ENCODE measurements at regions not wholly inside any gene's neighbourhood (a gene's known extent, or its start where the extent isn't known, plus 50 kb on each side); places are given as distances from the start of the nearest gene placed in this dataset.

DNA sequence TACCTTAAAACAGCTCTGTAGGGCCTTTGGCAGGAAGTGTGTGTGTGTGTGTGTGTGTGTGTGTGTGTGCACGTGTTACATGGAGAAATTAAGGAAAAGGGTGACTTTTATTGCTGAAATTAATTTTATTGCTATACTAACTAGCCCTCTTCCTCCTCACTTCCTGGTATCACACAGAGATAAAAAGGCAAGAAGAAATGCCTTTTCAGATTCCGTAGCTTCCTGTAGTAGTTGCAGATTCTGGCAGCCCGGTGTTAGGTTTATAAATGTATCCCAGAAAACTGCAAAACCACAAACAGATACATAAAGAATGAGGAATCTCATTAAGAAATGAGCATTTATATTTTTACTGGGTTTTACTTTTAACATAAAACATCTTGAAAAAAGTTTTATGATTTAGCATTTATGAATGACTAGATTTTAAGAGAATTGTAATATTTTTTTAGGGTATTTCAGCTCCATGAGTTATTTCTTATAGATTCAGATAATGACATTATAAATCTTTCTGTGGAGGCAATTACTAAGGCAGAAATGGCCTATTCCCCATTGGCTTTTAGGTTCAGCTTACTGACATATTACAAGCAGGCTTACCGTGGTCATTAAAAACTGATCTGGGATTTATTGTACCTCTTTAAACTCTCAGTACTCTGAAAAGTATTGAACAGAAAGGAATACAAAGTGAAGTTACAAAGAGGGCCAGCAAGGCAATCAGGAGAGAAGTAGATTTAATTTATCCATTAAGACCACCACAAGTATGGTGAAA lies 249.1 kb upstream of the TSHZ2 start:
- Histone ChIP-seq H3K4me3 (no peak overlapping the region), H3K27ac (no peak overlapping the region), H3K27me3 (no peaks in the 10 kb centered on the region), H3K9me3 (no peaks in the 10 kb centered on the region), H3K36me3 (no peaks in the 10 kb centered on the region), H3K4me1 (no peaks in the 10 kb centered on the region)
- TF ChIP-seq EP300 (IDR thresholded peaks at IDR 0.05) (no peak), POLR2AphosphoS5 (IDR thresholded peaks at IDR 0.05) (no peak), POLR2A (IDR thresholded peaks at IDR 0.05) (no peak)
- TF ChIP-seq, protein P1, sequence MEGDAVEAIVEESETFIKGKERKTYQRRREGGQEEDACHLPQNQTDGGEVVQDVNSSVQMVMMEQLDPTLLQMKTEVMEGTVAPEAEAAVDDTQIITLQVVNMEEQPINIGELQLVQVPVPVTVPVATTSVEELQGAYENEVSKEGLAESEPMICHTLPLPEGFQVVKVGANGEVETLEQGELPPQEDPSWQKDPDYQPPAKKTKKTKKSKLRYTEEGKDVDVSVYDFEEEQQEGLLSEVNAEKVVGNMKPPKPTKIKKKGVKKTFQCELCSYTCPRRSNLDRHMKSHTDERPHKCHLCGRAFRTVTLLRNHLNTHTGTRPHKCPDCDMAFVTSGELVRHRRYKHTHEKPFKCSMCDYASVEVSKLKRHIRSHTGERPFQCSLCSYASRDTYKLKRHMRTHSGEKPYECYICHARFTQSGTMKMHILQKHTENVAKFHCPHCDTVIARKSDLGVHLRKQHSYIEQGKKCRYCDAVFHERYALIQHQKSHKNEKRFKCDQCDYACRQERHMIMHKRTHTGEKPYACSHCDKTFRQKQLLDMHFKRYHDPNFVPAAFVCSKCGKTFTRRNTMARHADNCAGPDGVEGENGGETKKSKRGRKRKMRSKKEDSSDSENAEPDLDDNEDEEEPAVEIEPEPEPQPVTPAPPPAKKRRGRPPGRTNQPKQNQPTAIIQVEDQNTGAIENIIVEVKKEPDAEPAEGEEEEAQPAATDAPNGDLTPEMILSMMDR (IDR thresholded peaks at IDR 0.05) = no peak
- DNase-seq = no peak
- intact Hi-C loops (cut with DNase I; ENCODE audit: low total_unique reads) = no loop called here
- WGBS, 5 donors = 69 to 76% (median 74%) methylated on average over 4 of the region's 4 CpGs

DNA sequence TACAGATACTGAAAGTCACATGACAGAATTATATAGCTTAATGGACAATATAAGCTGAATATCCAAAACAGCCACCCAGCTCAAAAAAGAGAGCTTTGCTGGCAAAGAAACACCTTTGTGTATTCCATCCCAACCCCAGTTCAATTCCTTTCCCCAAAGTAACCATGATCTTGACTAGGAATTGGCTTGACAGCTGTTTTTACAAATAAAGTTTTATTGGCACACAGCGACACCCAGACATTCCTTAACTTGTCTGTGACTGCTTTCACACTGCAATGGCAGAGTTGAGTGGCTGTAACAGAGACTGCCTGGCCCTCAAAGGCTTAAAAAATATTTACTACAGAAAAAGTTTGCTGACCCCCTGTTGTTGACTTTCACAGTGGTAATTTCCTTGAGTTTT lies 264.0 kb upstream of the TSHZ2 start:
- H3K27ac ChIP-seq = no peak overlapping the region
- no peaks in the 10 kb centered on the region for H3K9me3 ChIP-seq
- no peak for TF ChIP-seq EP300 (IDR thresholded peaks at IDR 0.05)
- TF ChIP-seq POLR2A (IDR thresholded peaks at IDR 0.05) = no peak
- no peak for TF ChIP-seq POLR2AphosphoS5 (IDR thresholded peaks at IDR 0.05)
- TF ChIP-seq, protein P1 (IDR thresholded peaks at IDR 0.05) = no peak
- H3K4me3 ChIP-seq = no peak overlapping the region
- H3K36me3 ChIP-seq = no peaks in the 10 kb centered on the region
- H3K4me1 ChIP-seq = no peaks in the 10 kb centered on the region
- 77 to 100% (median 95%) methylated on average over 1 of the region's 1 CpG for WGBS, 5 donors
- intact Hi-C loops (cut with DNase I; ENCODE audit: low total_unique reads) = no loop called here
- H3K27me3 ChIP-seq = no peaks in the 10 kb centered on the region
- DNase-seq = no peak

DNA sequence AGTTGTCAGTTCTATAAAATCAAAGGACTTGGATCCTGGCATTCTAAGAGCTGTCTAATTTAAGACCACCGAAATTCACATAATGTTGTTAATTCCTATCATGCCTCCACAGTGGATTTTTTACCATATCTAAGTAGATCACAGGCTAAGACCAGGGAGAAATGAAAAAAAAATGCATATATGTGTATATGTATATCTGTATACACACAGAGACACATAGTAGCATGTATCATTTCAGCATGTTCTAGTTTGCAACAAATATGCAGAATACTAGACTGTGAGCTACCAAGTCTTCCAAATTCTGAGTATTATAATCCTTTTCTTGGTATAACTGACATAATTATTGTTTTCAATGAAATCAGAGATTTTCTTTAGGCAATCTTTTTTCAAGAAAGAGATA lies 267.6 kb upstream of the TSHZ2 start:
- Histone ChIP-seq H3K27me3 (no peaks in the 10 kb centered on the region), H3K27ac (no peak overlapping the region), H3K9me3 (no peaks in the 10 kb centered on the region), H3K4me3 (no peak overlapping the region), H3K4me1 (no peaks in the 10 kb centered on the region), H3K36me3 (no peaks in the 10 kb centered on the region)
- 70 to 97% (median 84%) methylated on average over 1 of the region's 1 CpG for whole genome bisulfite sequencing, 5 donors
- intact Hi-C loops (cut with DNase I; ENCODE audit: low total_unique reads) = no loop called here
- DNase-seq = no peak
- TF ChIP-seq, protein P1 (IDR thresholded peaks at IDR 0.05) = no peak
- TF ChIP-seq POLR2A (IDR thresholded peaks at IDR 0.05) (no peak), POLR2AphosphoS5 (IDR thresholded peaks at IDR 0.05) (no peak), EP300 (IDR thresholded peaks at IDR 0.05) (no peak)

DNA sequence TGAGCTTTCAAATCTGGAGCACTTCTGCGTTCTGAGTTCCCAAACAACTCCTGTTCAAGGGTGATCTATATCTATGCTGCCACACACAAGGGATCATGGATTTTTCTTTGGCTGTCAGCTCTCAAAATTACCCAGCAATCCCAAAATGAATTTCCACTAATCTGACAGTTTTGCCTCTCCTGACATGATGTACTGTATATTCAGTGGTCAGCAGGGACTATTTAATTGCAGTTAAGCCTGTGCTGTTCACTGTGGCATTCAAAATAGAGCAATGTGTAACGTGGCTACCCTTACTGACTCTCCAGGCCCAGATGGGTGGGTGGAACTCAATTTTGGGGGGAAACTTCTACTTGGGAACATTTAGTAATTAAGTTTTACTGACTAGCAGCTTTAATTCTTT lies 283.8 kb upstream of the TSHZ2 start:
- Histone ChIP-seq H3K36me3 (no peaks in the 10 kb centered on the region), H3K9me3 (no peaks in the 10 kb centered on the region), H3K4me1 (no peaks in the 10 kb centered on the region), H3K27me3 (no peaks in the 10 kb centered on the region), H3K4me3 (no peak overlapping the region), H3K27ac (no peak overlapping the region)
- WGBS, 5 donors = 54 to 67% (median 63%) methylated on average over 2 of the region's 2 CpGs
- TF ChIP-seq POLR2AphosphoS5 (IDR thresholded peaks at IDR 0.05) = no peak
- TF ChIP-seq EP300 (IDR thresholded peaks at IDR 0.05) = no peak
- TF ChIP-seq, protein P1 (IDR thresholded peaks at IDR 0.05) = no peak
- TF ChIP-seq POLR2A (IDR thresholded peaks at IDR 0.05) = no peak
- DNase-seq = no peak
- intact Hi-C loops (cut with DNase I; ENCODE audit: low total_unique reads) = no loop called here
